HPDE6-E6E7 (cell line): ENCODE measurements at regions not wholly inside any gene's neighbourhood (a gene's known extent, or its start where the extent isn't known, plus 50 kb on each side); places are given as distances from the start of the nearest gene placed in this dataset.

Experiments used
- DNase-seq: peaks from one replicate; pipeline ENCODE4 v3.0.0; 2011; ENCODE audit warnings: missing footprints; ENCODE audit errors: extremely low spot score

- no peak for DNase-seq
Observed at GRCh38 chr10:129320340-129320739, 146.7 kb upstream of the MGMT start.

GRCh38 chr10:129321727-129322126 lies 145.3 kb upstream of the MGMT start:
- no peak for DNase-seq

- no peak for DNase-seq
Observed at GRCh38 chr10:129322933-129323820, 143.9 kb upstream of the MGMT start.

- DNase-seq: no peak
Observed at GRCh38 chr10:129323879-129324278, 143.2 kb upstream of the MGMT start.

GRCh38 chr10:129325893-129326292 lies 141.1 kb upstream of the MGMT start:
- no peak for DNase-seq

GRCh38 chr10:129328546-129328945 lies 138.5 kb upstream of the MGMT start:
- DNase-seq: no peak

GRCh38 chr10:129329385-129330055 lies 137.5 kb upstream of the MGMT start:
- DNase-seq: no peak

- DNase-seq: no peak
Observed at GRCh38 chr10:129330211-129330610, 136.8 kb upstream of the MGMT start.

- no peak for DNase-seq
Observed at GRCh38 chr10:129331207-129331838, 135.7 kb upstream of the MGMT start.

GRCh38 chr10:129331839-129332220 lies 135.2 kb upstream of the MGMT start:
- no peak for DNase-seq

GRCh38 chr10:129332476-129332875 lies 134.6 kb upstream of the MGMT start:
- DNase-seq: no peak

- DNase-seq: no peak
Observed at GRCh38 chr10:129333706-129334105, 133.3 kb upstream of the MGMT start.

- no peak for DNase-seq
Observed at GRCh38 chr10:129334266-129334665, 132.8 kb upstream of the MGMT start.

- DNase-seq: no peak
Observed at GRCh38 chr10:129335396-129335795, 131.6 kb upstream of the MGMT start.

- no peak for DNase-seq
Observed at GRCh38 chr10:129335942-129336341, 131.1 kb upstream of the MGMT start.

GRCh38 chr10:129339191-129339590 lies 127.8 kb upstream of the MGMT start:
- no peak for DNase-seq

- no peak for DNase-seq
Observed at GRCh38 chr10:129339841-129340240, 127.2 kb upstream of the MGMT start.

GRCh38 chr10:129341087-129341486 lies 126.0 kb upstream of the MGMT start:
- DNase-seq: no peak

GRCh38 chr10:129342385-129342784 lies 124.7 kb upstream of the MGMT start:
- no peak for DNase-seq

GRCh38 chr10:129343141-129343540 lies 123.9 kb upstream of the MGMT start:
- DNase-seq: no peak

- DNase-seq: no peak
Observed at GRCh38 chr10:129344103-129344502, 122.9 kb upstream of the MGMT start.

- DNase-seq: no peak
Observed at GRCh38 chr10:129344731-129345355, 122.2 kb upstream of the MGMT start.
